Suprapubic skin (tissue), 4 donors: ENCODE measurements at regions not wholly inside any gene's neighbourhood (a gene's known extent, or its start where the extent isn't known, plus 50 kb on each side); places are given as distances from the start of the nearest gene placed in this dataset.

Source experiments
- DNase-seq, 2 donors: peaks; one replicate each; pipeline ENCODE4 v3.0.0-alpha.2; 2019; ENCODE audit warnings: low spot score in 2 of 2
- H3K27ac ChIP-seq: fragments of 200-600 bp; sonication (generic); one replicate; pipeline ENCODE4 v1.5.1; 2019
- H3K27me3 ChIP-seq: fragments of 200-600 bp; sonication (generic); one replicate; pipeline ENCODE4 v1.5.1; 2019
- H3K36me3 ChIP-seq: fragments of 200-600 bp; sonication (generic); one replicate; pipeline ENCODE4 v1.5.1; 2019
- H3K4me1 ChIP-seq: fragments of 200-600 bp; sonication (generic); one replicate; pipeline ENCODE4 v1.5.1; 2019
- H3K4me3 ChIP-seq: fragments of 200-600 bp; sonication (generic); one replicate; pipeline ENCODE4 v1.5.1; 2019; ENCODE audit warnings: mild to moderate bottlenecking
- H3K9me3 ChIP-seq: fragments of 200-600 bp; sonication (generic); one replicate; pipeline ENCODE4 v1.5.1; 2019
- EP300 ChIP-seq: sonication (generic); formaldehyde crosslinking; IDR thresholded peaks from one replicate; pipeline ENCODE4 v1.6.1; 2017; ENCODE audit warnings: antibody characterized with exemption
- POLR2A ChIP-seq, 2 donors: fragments of 450-650 bp; IDR thresholded peaks; one replicate each; pipeline ENCODE4 v1.6.1; 2017; ENCODE audit warnings: antibody characterized with exemption in 2 of 2, mild to moderate bottlenecking in 2 of 2, moderate library complexity in 2 of 2
- POLR2AphosphoS5 ChIP-seq, 3 donors: sonication (generic); formaldehyde crosslinking; IDR thresholded peaks; one replicate each; pipeline ENCODE4 v1.6.1; 2017; ENCODE audit warnings: antibody characterized with exemption in 3 of 3
- WGBS: methylation state at CpG from one replicate; pipeline ENCODE4 v1.1.5; 2018; 5-methylcytosine and 5-hydroxymethylcytosine counted together
- TF ChIP-seq, protein P1 (sequence below), 2 donors: fragments of 200-600 bp in 1 of 2; fragments of 450-650 bp in 1 of 2; sonication (generic) in 1 of 2; IDR thresholded peaks; one replicate each; pipeline ENCODE4 v1.5.1; 2016 to 2019; ENCODE audit warnings: antibody characterized with exemption in 2 of 2, mild to moderate bottlenecking in 1 of 2, moderate library complexity in 1 of 2

DNA sequence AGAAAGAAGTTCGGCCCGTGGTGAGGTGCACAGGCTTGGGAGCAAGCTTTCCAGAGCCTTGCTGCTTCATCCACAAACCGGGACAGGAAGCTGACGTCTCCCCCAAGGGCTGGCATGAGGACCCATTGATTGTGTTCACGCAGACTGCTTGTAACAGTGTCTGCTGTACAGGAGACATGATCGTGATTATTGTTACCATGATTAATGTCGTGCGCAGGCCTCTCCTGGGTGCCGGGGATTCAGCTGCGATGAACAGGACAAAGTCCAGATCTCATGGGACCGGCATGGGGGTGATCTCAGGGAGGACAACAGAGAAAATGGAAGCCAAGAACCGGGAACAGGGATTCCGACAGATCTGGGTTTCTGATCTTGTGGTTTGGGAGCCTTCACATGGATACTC, 219.9 kb downstream of the BRD1 start:
- Histone ChIP-seq H3K4me3 (no peak overlapping the region), H3K9me3 (peaks cover 2% of the 10 kb centered on the region), H3K4me1 (no peaks in the 10 kb centered on the region), H3K27ac (no peak overlapping the region), H3K36me3 (no peaks in the 10 kb centered on the region), H3K27me3 (no peaks in the 10 kb centered on the region)
- 88% methylated on average over 13 of the region's 13 CpGs for WGBS
- TF ChIP-seq EP300: no peak
- TF ChIP-seq POLR2A (IDR thresholded peaks at IDR 0.05): no peak
- TF ChIP-seq, protein P1, sequence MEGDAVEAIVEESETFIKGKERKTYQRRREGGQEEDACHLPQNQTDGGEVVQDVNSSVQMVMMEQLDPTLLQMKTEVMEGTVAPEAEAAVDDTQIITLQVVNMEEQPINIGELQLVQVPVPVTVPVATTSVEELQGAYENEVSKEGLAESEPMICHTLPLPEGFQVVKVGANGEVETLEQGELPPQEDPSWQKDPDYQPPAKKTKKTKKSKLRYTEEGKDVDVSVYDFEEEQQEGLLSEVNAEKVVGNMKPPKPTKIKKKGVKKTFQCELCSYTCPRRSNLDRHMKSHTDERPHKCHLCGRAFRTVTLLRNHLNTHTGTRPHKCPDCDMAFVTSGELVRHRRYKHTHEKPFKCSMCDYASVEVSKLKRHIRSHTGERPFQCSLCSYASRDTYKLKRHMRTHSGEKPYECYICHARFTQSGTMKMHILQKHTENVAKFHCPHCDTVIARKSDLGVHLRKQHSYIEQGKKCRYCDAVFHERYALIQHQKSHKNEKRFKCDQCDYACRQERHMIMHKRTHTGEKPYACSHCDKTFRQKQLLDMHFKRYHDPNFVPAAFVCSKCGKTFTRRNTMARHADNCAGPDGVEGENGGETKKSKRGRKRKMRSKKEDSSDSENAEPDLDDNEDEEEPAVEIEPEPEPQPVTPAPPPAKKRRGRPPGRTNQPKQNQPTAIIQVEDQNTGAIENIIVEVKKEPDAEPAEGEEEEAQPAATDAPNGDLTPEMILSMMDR (IDR thresholded peaks at IDR 0.05): no peak
- TF ChIP-seq POLR2AphosphoS5 (IDR thresholded peaks at IDR 0.05): no peak
- peak in 1 of 2 donors; percentile 45 for DNase-seq

DNA sequence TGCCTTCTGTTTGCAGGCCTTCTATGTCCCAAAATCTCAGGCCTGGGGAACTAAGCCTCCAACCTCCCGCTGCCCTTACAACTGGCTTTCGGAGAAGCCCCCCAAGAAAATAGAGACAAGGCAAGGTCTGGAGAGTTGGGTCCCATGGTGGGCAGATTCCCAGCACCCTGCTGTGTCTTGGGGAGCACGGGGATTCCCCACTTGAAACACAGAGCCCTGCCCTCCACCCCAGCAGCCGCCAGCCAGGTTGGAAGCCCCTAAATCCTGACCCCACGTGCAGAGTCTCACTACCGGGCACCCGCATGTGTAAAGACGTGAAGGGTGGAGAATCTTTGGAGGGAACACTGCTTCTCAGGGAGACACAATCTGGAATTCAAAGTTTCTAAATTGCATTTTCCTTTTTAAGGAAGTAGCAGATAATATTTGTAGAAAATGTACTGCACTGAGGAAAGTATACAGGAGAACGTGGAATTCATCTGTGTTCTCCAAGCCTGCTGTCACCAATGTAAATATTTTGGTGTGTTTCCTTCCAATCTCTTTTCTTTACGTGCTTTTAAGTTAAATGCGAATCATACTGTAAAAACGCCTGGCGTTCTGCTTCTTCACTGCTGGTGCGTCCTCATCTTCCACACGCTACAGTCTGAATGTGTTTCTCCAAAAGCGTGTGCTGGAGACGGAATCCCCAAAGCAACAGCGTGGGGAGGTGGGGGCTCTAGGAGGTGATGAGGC, 220.9 kb downstream of the BRD1 start:
- no peak for TF ChIP-seq POLR2A (IDR thresholded peaks at IDR 0.05)
- TF ChIP-seq EP300: no peak
- TF ChIP-seq, protein P1 (IDR thresholded peaks at IDR 0.05): no peak
- TF ChIP-seq POLR2AphosphoS5 (IDR thresholded peaks at IDR 0.05): no peak
- no peaks in the 10 kb centered on the region for H3K9me3 ChIP-seq
- 92% methylated on average over 18 of the region's 18 CpGs for WGBS
- no peaks in the 10 kb centered on the region for H3K27me3 ChIP-seq
- H3K27ac ChIP-seq: no peak overlapping the region
- H3K4me3 ChIP-seq: no peak overlapping the region
- peak in 1 of 2 donors; percentile 50 for DNase-seq
- H3K36me3 ChIP-seq: no peaks in the 10 kb centered on the region
- no peaks in the 10 kb centered on the region for H3K4me1 ChIP-seq

DNA sequence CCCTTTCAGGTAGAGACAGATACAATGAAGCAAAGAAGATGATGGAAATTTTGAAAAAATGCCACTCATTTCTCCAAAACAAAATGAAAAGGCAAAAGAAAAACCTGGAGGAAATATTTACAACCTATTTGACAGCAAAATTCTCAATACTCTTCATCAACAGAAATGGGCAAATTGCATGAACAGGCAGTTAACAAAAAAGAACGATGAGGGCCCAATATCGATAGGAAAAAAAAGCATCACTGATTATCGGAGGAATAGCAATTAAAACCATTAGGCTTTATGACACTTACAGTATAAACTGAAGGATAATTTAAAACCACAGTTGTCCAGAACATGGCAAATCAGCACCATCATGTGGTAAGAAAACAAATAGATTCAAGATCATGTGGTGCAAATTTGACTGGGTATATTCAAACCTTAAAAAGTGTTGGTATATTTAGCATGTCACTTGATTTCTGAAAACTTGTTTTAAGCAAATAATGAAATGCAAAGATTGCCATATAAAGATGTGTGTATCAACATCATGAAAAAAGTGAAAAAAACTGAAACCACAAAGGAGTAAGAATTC, 222.9 kb downstream of the BRD1 start:
- DNase-seq: no peak
- Histone ChIP-seq H3K36me3 (no peaks in the 10 kb centered on the region), H3K27me3 (no peaks in the 10 kb centered on the region), H3K27ac (no peak overlapping the region), H3K4me1 (no peaks in the 10 kb centered on the region), H3K9me3 (no peaks in the 10 kb centered on the region), H3K4me3 (no peak overlapping the region)
- 94% methylated on average over 3 of the region's 3 CpGs for WGBS
- TF ChIP-seq, protein P1 (IDR thresholded peaks at IDR 0.05): no peak
- TF ChIP-seq EP300 (no peak), POLR2AphosphoS5 (IDR thresholded peaks at IDR 0.05) (no peak), POLR2A (IDR thresholded peaks at IDR 0.05) (no peak)

DNA sequence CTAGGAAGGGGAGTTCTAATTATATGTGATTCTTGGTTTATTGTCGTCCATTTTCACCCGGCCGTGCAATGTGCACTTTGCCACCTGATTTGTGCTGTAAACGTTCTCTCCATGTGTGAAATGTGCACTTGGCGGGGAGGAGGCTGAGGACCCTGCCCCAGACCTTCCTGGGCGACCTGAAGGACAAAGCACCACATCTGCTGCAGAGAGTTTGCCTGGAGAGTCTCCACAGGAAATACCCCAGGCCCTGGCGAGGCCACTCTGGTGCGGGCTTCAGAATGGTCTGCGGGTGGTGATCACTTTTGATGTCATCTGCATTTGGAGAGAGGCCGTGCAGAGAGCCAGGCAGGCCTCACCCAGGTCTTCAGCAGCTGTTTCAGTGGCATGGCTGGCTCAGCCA, 224.7 kb downstream of the BRD1 start:
- Histone ChIP-seq H3K4me3 (no peak overlapping the region), H3K27ac (no peak overlapping the region), H3K4me1 (no peaks in the 10 kb centered on the region), H3K27me3 (peaks cover 4% of the 10 kb centered on the region), H3K9me3 (no peaks in the 10 kb centered on the region), H3K36me3 (no peaks in the 10 kb centered on the region)
- 88% methylated on average over 10 of the region's 10 CpGs for WGBS
- TF ChIP-seq EP300: no peak
- no peak for TF ChIP-seq POLR2AphosphoS5 (IDR thresholded peaks at IDR 0.05)
- TF ChIP-seq, protein P1 (IDR thresholded peaks at IDR 0.05): no peak
- TF ChIP-seq POLR2A (IDR thresholded peaks at IDR 0.05): no peak
- no peak for DNase-seq

DNA sequence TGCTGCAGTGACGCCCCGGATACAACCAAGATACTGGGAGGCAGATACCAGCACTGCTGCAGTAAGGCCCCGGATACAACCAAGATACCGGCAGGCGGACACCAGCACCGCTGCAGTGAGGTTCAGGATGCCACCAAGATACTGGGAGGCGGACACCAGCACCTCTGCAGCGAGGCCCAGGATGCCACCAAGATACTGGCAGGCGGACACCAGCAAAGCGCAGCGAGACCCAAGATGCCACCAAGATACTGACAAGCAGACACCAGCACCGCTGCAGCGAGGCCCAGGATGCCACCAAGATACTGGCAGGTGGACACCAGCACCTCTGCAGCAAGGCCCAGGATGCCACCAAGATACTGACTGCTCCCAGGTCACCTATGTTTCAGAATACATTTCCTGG, 225.2 kb downstream of the BRD1 start:
- Histone ChIP-seq H3K4me1 (no peaks in the 10 kb centered on the region), H3K4me3 (no peak overlapping the region), H3K27ac (no peak overlapping the region), H3K36me3 (no peaks in the 10 kb centered on the region), H3K27me3 (peaks cover 4% of the 10 kb centered on the region), H3K9me3 (no peaks in the 10 kb centered on the region)
- TF ChIP-seq POLR2A (IDR thresholded peaks at IDR 0.05): no peak
- no peak for TF ChIP-seq POLR2AphosphoS5 (IDR thresholded peaks at IDR 0.05)
- no peak for TF ChIP-seq EP300
- TF ChIP-seq, protein P1 (IDR thresholded peaks at IDR 0.05): no peak
- DNase-seq: no peak
- WGBS: 100% methylated on average over 6 of the region's 13 CpGs
